Glutamatergic neuron (in vitro differentiated cells): ENCODE measurements at regions not wholly inside any gene's neighbourhood (a gene's known extent, or its start where the extent isn't known, plus 50 kb on each side); places are given as distances from the start of the nearest gene placed in this dataset.

ENCODE experiments used
- DNase-seq: peaks from one replicate; pipeline ENCODE4 v3.0.0; 2022
- H3K27ac Mint-ChIP-seq: one replicate; pipeline ENCODE4 v1.8.0; 2020; ENCODE audit warnings: mild to moderate bottlenecking, mixed read lengths, inconsistent platforms; ENCODE audit not compliant: unreplicated experiment
- H3K27me3 Mint-ChIP-seq: one replicate; pipeline ENCODE4 v1.8.0; 2020; ENCODE audit warnings: mild to moderate bottlenecking, moderate library complexity, mixed read lengths, inconsistent platforms; ENCODE audit not compliant: unreplicated experiment
- H3K36me3 Mint-ChIP-seq: one replicate; pipeline ENCODE4 v1.8.0; 2020; ENCODE audit warnings: mild to moderate bottlenecking, mixed read lengths, inconsistent platforms; ENCODE audit not compliant: unreplicated experiment
- H3K4me1 Mint-ChIP-seq: one replicate; pipeline ENCODE4 v1.8.0; 2020; ENCODE audit warnings: mild to moderate bottlenecking, low read depth, mixed read lengths, inconsistent platforms; ENCODE audit not compliant: unreplicated experiment
- H3K4me3 Mint-ChIP-seq: one replicate; pipeline ENCODE4 v1.8.0; 2020; ENCODE audit warnings: mild to moderate bottlenecking, mixed read lengths, inconsistent platforms; ENCODE audit not compliant: unreplicated experiment
- H3K9me3 Mint-ChIP-seq: one replicate; pipeline ENCODE4 v1.8.0; 2020; ENCODE audit warnings: mild to moderate bottlenecking, moderate library complexity, mixed read lengths, inconsistent platforms; ENCODE audit not compliant: unreplicated experiment
- CTCF ChIP-seq: fragments of 200-600 bp; sonication (generic); IDR thresholded peaks from one replicate; pipeline ENCODE4 v1.5.0; 2021; ENCODE audit not compliant: partially characterized antibody, unreplicated experiment

- no peak for TF ChIP-seq CTCF
- Mint-ChIP-seq H3K27me3 (no peaks in the 10 kb centered on the region), H3K27ac (no peak overlapping the region), H3K4me3 (no peak overlapping the region), H3K4me1 (no peaks in the 10 kb centered on the region), H3K9me3 (no peaks in the 10 kb centered on the region), H3K36me3 (no peaks in the 10 kb centered on the region)
- DNase-seq = no peak
Observed at GRCh38 chrX:40852586-40852985, 117.2 kb upstream of the MED14 start.

- no peaks in the 10 kb centered on the region for H3K9me3 Mint-ChIP-seq
- no peaks in the 10 kb centered on the region for H3K36me3 Mint-ChIP-seq
- H3K27ac Mint-ChIP-seq = no peak overlapping the region
- H3K27me3 Mint-ChIP-seq = no peaks in the 10 kb centered on the region
- no peak for DNase-seq
- no peak overlapping the region for H3K4me3 Mint-ChIP-seq
- no peaks in the 10 kb centered on the region for H3K4me1 Mint-ChIP-seq
- TF ChIP-seq CTCF = no peak
Observed at GRCh38 chrX:40853004-40853815, 117.9 kb upstream of the MED14 start.

- no peak for DNase-seq
- TF ChIP-seq CTCF = no peak
- Mint-ChIP-seq H3K27me3 (no peaks in the 10 kb centered on the region), H3K4me1 (no peaks in the 10 kb centered on the region), H3K36me3 (no peaks in the 10 kb centered on the region), H3K27ac (no peak overlapping the region), H3K9me3 (no peaks in the 10 kb centered on the region), H3K4me3 (no peak overlapping the region)
Observed at GRCh38 chrX:40853816-40854123, 118.4 kb upstream of the MED14 start.

GRCh38 chrX:40854242-40854641, 118.9 kb upstream of the MED14 start:
- Mint-ChIP-seq H3K4me3 (no peak overlapping the region), H3K4me1 (no peaks in the 10 kb centered on the region), H3K36me3 (no peaks in the 10 kb centered on the region), H3K9me3 (no peaks in the 10 kb centered on the region), H3K27ac (no peak overlapping the region), H3K27me3 (no peaks in the 10 kb centered on the region)
- TF ChIP-seq CTCF = no peak
- DNase-seq = no peak

GRCh38 chrX:40855411-40855810, 120.1 kb upstream of the MED14 start:
- Mint-ChIP-seq H3K4me3 (no peak overlapping the region), H3K27ac (no peak overlapping the region), H3K36me3 (no peaks in the 10 kb centered on the region), H3K9me3 (no peaks in the 10 kb centered on the region), H3K27me3 (no peaks in the 10 kb centered on the region), H3K4me1 (no peaks in the 10 kb centered on the region)
- no peak for TF ChIP-seq CTCF
- DNase-seq = no peak
